Natural killer cell (primary cell): ENCODE measurements at regions not wholly inside any gene's neighbourhood (a gene's known extent, or its start where the extent isn't known, plus 50 kb on each side); places are given as distances from the start of the nearest gene placed in this dataset.
"Not testable (repeated sequence)": the region's sequence is repeated elsewhere in the genome, so short reads cannot be mapped to it uniquely, and the experiment has no call there.

Experiments used
- ATAC-seq, 3 donors: fragments of 150-1000 bp in 2 of 3; fragments of 200-7000 bp in 1 of 3; cut with Tn5 transposase; 1 replicate in 1 of 3; 2 replicates in 2 of 3; pipeline ENCODE4 v1.10.0; 2021; ENCODE audit warnings: mild to moderate bottlenecking in 2 of 3, moderate library complexity in 2 of 3
- DNase-seq, 2 donors: peaks; one replicate each; pipeline versions ENCODE4 v3.0.0 to v3.0.0-alpha.2; 2013 to 2021; ENCODE audit warnings: mixed read lengths in 1 of 2
- H3K27ac ChIP-seq: one replicate; pipeline ENCODE4 v1.5.1; 2013; ENCODE audit warnings: mild to moderate bottlenecking, low read length
- H3K27me3 ChIP-seq: one replicate; pipeline ENCODE4 v1.6.1; 2013; ENCODE audit warnings: low read length; ENCODE audit not compliant: control insufficient read depth, insufficient read depth
- H3K36me3 ChIP-seq: one replicate; pipeline ENCODE4 v1.6.1; 2013; ENCODE audit warnings: low read length; ENCODE audit not compliant: control insufficient read depth, insufficient read depth
- H3K4me1 ChIP-seq: one replicate; pipeline ENCODE4 v1.6.1; 2013; ENCODE audit warnings: low read length; ENCODE audit not compliant: control insufficient read depth, insufficient read depth
- H3K4me3 ChIP-seq: one replicate; pipeline ENCODE4 v1.5.1; 2013; ENCODE audit warnings: low read length
- H3K9me3 ChIP-seq: one replicate; pipeline ENCODE4 v1.6.1; 2013; ENCODE audit warnings: low read length; ENCODE audit not compliant: control insufficient read depth, insufficient read depth
- H3K27ac Mint-ChIP-seq, 2 donors: one replicate each; pipeline ENCODE4 v1.8.0; 2022; ENCODE audit warnings: mild to moderate bottlenecking in 2 of 2, mixed read lengths in 2 of 2, moderate library complexity in 1 of 2
- H3K27me3 Mint-ChIP-seq, 2 donors: one replicate each; pipeline ENCODE4 v1.8.0; 2022; ENCODE audit warnings: low read depth in 2 of 2, mixed read lengths in 2 of 2
- H3K36me3 Mint-ChIP-seq: one replicate; pipeline ENCODE4 v1.8.0; 2022; ENCODE audit warnings: mixed read lengths
- H3K4me1 Mint-ChIP-seq, 2 donors: one replicate each; pipeline ENCODE4 v1.8.0; 2022; ENCODE audit warnings: mixed read lengths in 2 of 2
- H3K4me3 Mint-ChIP-seq: one replicate; pipeline ENCODE4 v1.8.0; 2022; ENCODE audit warnings: mild to moderate bottlenecking, moderate library complexity, mixed read lengths
- H3K9me3 Mint-ChIP-seq, 2 donors: one replicate each; pipeline ENCODE4 v1.8.0; 2022; ENCODE audit warnings: mixed read lengths in 2 of 2
- WGBS: methylation state at CpG from one replicate; pipeline ENCODE4 v1.1.7; 2013; ENCODE audit warnings: missing lambda C conversion rate; ENCODE audit not compliant: insufficient coverage; 5-methylcytosine and 5-hydroxymethylcytosine counted together
- intact Hi-C: fragments of 100-400 bp; cut with micrococcal nuclease; formaldehyde crosslinking; loops from one replicate; pipeline ENCODE4 v1.14.2; 2022
- TF ChIP-seq, protein P1 (sequence below): fragments of 200-600 bp; IDR thresholded peaks from one replicate; pipeline ENCODE4 v1.8.0; 2022; ENCODE audit warnings: antibody characterized with exemption

GRCh38 chr16:47865337-47865855 lies 290.4 kb downstream of the ABCC12 start:
- intact Hi-C loops: no loop called here
- ATAC-seq (no peak), DNase-seq (no peak)
- H3K4me1 ChIP-seq: no peaks in the 10 kb centered on the region
- peaks cover 2 to 6% of the 10 kb centered on the region in 2 donors for H3K9me3 Mint-ChIP-seq
- WGBS: 100% methylated on average over 1 of the region's 3 CpGs
- no peaks in the 10 kb centered on the region for H3K4me1 Mint-ChIP-seq
- H3K4me3 Mint-ChIP-seq: no peak overlapping the region
- no peaks in the 10 kb centered on the region for H3K36me3 ChIP-seq
- H3K27ac ChIP-seq: no peak overlapping the region
- H3K27ac Mint-ChIP-seq: no peak overlapping the region
- H3K9me3 ChIP-seq: no peaks in the 10 kb centered on the region
- TF ChIP-seq, protein P1, sequence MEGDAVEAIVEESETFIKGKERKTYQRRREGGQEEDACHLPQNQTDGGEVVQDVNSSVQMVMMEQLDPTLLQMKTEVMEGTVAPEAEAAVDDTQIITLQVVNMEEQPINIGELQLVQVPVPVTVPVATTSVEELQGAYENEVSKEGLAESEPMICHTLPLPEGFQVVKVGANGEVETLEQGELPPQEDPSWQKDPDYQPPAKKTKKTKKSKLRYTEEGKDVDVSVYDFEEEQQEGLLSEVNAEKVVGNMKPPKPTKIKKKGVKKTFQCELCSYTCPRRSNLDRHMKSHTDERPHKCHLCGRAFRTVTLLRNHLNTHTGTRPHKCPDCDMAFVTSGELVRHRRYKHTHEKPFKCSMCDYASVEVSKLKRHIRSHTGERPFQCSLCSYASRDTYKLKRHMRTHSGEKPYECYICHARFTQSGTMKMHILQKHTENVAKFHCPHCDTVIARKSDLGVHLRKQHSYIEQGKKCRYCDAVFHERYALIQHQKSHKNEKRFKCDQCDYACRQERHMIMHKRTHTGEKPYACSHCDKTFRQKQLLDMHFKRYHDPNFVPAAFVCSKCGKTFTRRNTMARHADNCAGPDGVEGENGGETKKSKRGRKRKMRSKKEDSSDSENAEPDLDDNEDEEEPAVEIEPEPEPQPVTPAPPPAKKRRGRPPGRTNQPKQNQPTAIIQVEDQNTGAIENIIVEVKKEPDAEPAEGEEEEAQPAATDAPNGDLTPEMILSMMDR: no peak
- H3K36me3 Mint-ChIP-seq: no peaks in the 10 kb centered on the region
- no peak overlapping the region for H3K4me3 ChIP-seq
- H3K27me3 Mint-ChIP-seq: peaks cover 0 to 7% of the 10 kb centered on the region in 2 donors
- H3K27me3 ChIP-seq: no peaks in the 10 kb centered on the region

DNA sequence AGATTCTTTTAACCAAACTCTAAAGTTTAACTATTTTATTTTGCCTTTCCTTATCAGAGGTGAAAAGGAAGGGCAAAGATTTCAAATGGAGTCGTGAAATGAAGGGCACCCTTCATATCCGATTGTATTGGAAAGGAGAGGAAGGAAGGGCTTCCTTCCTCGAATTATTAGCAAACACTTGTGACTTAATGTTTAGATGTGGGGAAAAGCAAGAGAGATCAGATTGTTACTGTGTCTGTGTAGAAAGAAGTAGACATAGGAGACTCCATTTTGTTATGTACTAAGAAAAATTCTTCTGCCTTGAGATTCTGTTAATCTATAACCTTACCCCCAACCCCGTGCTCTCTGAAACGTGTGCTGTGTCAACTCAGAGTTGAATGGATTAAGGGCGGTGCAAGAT lies 291.5 kb downstream of the ABCC12 start:
- H3K36me3 ChIP-seq, DNase-seq, H3K27ac ChIP-seq, H3K4me3 ChIP-seq, ATAC-seq, H3K4me3 Mint-ChIP-seq, H3K36me3 Mint-ChIP-seq, H3K9me3 ChIP-seq, intact Hi-C loops, H3K9me3 Mint-ChIP-seq, H3K27me3 ChIP-seq, H3K4me1 Mint-ChIP-seq, H3K27me3 Mint-ChIP-seq, H3K4me1 ChIP-seq, H3K27ac Mint-ChIP-seq: not testable (repeated sequence)
- WGBS: 0% methylated on average over 3 of the region's 6 CpGs

- no peak for DNase-seq
- Histone ChIP-seq H3K4me1 (no peaks in the 10 kb centered on the region), H3K27ac (no peak overlapping the region), H3K9me3 (no peaks in the 10 kb centered on the region), H3K36me3 (no peaks in the 10 kb centered on the region), H3K4me3 (no peak overlapping the region), H3K27me3 (no peaks in the 10 kb centered on the region)
- H3K4me1 Mint-ChIP-seq: no peaks in the 10 kb centered on the region
- intact Hi-C loops: no loop called here
- no peaks in the 10 kb centered on the region for H3K36me3 Mint-ChIP-seq
- no peak for ATAC-seq
- H3K4me3 Mint-ChIP-seq: no peak overlapping the region
- WGBS: 93% methylated on average over 8 of the region's 8 CpGs
- no peaks in the 10 kb centered on the region for H3K9me3 Mint-ChIP-seq
- TF ChIP-seq, protein P1: no peak
- H3K27ac Mint-ChIP-seq: no peak overlapping the region
- H3K27me3 Mint-ChIP-seq: peaks cover 0 to 7% of the 10 kb centered on the region in 2 donors
Observed at GRCh38 chr16:47861999-47862398, 293.8 kb downstream of the ABCC12 start.

GRCh38 chr16:47858333-47858982 lies 297.3 kb downstream of the ABCC12 start:
- H3K27me3 Mint-ChIP-seq: peaks cover 0 to 5% of the 10 kb centered on the region in 2 donors
- H3K4me1 ChIP-seq: no peaks in the 10 kb centered on the region
- H3K36me3 ChIP-seq: no peaks in the 10 kb centered on the region
- TF ChIP-seq, protein P1: no peak
- no peak overlapping the region for H3K27ac Mint-ChIP-seq
- no peaks in the 10 kb centered on the region for H3K27me3 ChIP-seq
- H3K27ac ChIP-seq: no peak overlapping the region
- no peaks in the 10 kb centered on the region for H3K4me1 Mint-ChIP-seq
- 80% methylated on average over 7 of the region's 9 CpGs for WGBS
- no peak overlapping the region for H3K4me3 ChIP-seq
- intact Hi-C loops: no loop called here
- no peaks in the 10 kb centered on the region for H3K36me3 Mint-ChIP-seq
- no peak for DNase-seq
- H3K9me3 Mint-ChIP-seq: peaks cover 5 to 10% of the 10 kb centered on the region in 2 donors
- ATAC-seq: no peak
- H3K4me3 Mint-ChIP-seq: no peak overlapping the region
- no peaks in the 10 kb centered on the region for H3K9me3 ChIP-seq
